Fibroblast of lung (primary cell): ENCODE measurements at regions not wholly inside any gene's neighbourhood (a gene's known extent, or its start where the extent isn't known, plus 50 kb on each side); places are given as distances from the start of the nearest gene placed in this dataset.

Experiments
- CTCF ChIP-seq, 2 donors: IDR thresholded peaks in 1 of 2; conservative IDR thresholded peaks in 1 of 2; 1 replicate in 1 of 2; 2 replicates in 1 of 2; pipeline ENCODE4 v1.5.1; 2011 to 2012; ENCODE audit warnings: low read length in 2 of 2, control low read depth in 1 of 2, inconsistent platforms in 1 of 2, low read depth in 1 of 2, mild to moderate bottlenecking in 1 of 2
- EZH2 ChIP-seq: IDR thresholded peaks from 2 replicates; pipeline ENCODE4 v1.5.1; 2012; ENCODE audit warnings: low read length, control low read depth, mild to moderate bottlenecking; ENCODE audit errors: missing control alignments

GRCh38 chr18:10354890-10355289 lies 99.5 kb upstream of the APCDD1 start:
- no peak for TF ChIP-seq CTCF (conservative IDR thresholded peaks at IDR 0.05 in 1 of 2, IDR thresholded peaks at IDR 0.05 in 1 of 2; ENCODE audit: low read depth in 1 of 2, low read length in 2 of 2)
- TF ChIP-seq EZH2: no peak
